PC-9 (cell line): ENCODE measurements at regions not wholly inside any gene's neighbourhood (a gene's known extent, or its start where the extent isn't known, plus 50 kb on each side); places are given as distances from the start of the nearest gene placed in this dataset.

Source experiments
- EZH2 ChIP-seq: fragments of 200-600 bp; sonication (generic); IDR thresholded peaks from 2 replicates; pipeline ENCODE4 v1.8.0; 2017; ENCODE audit warnings: antibody characterized with exemption, low read depth
- TF ChIP-seq, protein P1 (sequence below): fragments of 200-600 bp; sonication (generic); conservative IDR thresholded peaks from 2 replicates; pipeline ENCODE4 v1.6.1; 2017; ENCODE audit warnings: mixed run types, antibody characterized with exemption, mild to moderate bottlenecking, moderate library complexity

GRCh38 chr1:244970744-244971551 is 106.6 kb upstream of the HNRNPU start:
- TF ChIP-seq, protein P1, sequence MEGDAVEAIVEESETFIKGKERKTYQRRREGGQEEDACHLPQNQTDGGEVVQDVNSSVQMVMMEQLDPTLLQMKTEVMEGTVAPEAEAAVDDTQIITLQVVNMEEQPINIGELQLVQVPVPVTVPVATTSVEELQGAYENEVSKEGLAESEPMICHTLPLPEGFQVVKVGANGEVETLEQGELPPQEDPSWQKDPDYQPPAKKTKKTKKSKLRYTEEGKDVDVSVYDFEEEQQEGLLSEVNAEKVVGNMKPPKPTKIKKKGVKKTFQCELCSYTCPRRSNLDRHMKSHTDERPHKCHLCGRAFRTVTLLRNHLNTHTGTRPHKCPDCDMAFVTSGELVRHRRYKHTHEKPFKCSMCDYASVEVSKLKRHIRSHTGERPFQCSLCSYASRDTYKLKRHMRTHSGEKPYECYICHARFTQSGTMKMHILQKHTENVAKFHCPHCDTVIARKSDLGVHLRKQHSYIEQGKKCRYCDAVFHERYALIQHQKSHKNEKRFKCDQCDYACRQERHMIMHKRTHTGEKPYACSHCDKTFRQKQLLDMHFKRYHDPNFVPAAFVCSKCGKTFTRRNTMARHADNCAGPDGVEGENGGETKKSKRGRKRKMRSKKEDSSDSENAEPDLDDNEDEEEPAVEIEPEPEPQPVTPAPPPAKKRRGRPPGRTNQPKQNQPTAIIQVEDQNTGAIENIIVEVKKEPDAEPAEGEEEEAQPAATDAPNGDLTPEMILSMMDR = peak; percentile 65; the same call in 1 of the 2 replicates
- no peak for TF ChIP-seq EZH2
